ENCODE measurements at regions not wholly inside any gene's neighbourhood (a gene's known extent, or its start where the extent isn't known, plus 50 kb on each side); places are given as distances from the start of the nearest gene placed in this dataset.

DNA sequence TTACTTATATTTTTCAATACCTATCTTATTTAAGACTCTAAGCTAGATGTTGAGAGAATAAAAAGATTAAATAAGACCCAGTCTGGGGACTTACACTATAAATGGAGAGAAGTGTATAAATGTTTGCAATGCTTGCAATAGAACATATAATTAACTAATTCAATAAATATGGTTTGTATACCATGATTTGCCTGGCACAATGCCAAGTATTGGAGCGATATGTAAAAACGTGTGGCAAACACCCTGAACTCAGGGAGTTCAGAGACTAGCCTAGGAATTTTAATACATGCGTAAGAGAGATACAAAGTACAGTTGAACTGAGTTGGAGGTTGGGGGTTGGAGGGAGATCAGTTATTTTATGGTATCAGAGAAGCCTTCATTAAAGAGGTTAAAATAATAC is 251.8 kb upstream of the DDX18 start:
- Mint-ChIP-seq H3K4me3 (no peak overlapping the region), H3K9me3 (peaks cover 22% of the 10 kb centered on the region), H3K27ac (no peak overlapping the region), H3K36me3 (ENCODE audit: low read depth) (peaks cover 5% of the 10 kb centered on the region), H3K27me3 (ENCODE audit: low read depth) (no peaks in the 10 kb centered on the region), H3K4me1 (no peaks in the 10 kb centered on the region)
- TF ChIP-seq, protein P1, sequence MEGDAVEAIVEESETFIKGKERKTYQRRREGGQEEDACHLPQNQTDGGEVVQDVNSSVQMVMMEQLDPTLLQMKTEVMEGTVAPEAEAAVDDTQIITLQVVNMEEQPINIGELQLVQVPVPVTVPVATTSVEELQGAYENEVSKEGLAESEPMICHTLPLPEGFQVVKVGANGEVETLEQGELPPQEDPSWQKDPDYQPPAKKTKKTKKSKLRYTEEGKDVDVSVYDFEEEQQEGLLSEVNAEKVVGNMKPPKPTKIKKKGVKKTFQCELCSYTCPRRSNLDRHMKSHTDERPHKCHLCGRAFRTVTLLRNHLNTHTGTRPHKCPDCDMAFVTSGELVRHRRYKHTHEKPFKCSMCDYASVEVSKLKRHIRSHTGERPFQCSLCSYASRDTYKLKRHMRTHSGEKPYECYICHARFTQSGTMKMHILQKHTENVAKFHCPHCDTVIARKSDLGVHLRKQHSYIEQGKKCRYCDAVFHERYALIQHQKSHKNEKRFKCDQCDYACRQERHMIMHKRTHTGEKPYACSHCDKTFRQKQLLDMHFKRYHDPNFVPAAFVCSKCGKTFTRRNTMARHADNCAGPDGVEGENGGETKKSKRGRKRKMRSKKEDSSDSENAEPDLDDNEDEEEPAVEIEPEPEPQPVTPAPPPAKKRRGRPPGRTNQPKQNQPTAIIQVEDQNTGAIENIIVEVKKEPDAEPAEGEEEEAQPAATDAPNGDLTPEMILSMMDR (IDR thresholded peaks at IDR 0.05; ENCODE audit: unreplicated experiment in 3 of 3) = no peak

DNA sequence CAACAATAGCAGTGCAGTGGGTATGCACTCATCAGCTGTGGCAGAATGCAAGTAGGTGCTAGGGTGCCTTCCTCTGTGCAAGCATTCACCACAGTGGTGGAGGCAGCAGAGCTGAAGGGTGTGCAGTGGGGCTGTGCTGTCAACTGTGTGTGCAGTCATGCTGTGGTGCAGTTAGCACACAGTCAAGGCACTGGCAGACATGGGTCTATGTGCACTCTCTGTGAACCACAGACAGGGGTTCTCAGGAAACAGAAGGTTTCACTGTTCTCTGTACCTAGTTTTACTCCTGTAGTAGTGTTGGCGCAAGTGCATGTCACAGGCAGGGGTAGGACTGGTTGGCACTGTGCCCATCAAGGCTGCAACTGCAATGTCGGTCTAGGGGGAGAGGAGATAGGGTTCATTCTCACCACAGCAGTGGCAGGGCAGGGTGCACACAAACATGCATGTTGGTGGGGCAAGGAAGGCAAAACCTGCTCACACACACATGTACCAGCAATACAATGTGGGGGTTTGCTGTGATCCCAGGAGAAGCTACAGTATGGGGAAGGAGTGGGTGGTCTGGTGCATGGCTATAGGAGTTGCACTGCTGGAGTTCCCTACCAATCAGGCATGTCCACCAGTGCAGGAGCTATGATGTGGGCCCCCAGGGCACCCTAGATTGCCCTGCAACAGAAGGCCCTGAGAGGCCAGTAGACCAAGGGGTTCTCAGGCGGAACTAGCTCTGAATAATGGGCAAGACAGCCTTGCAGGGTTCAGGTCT is 242.7 kb upstream of the DDX18 start:
- H3K4me1 Mint-ChIP-seq = no peaks in the 10 kb centered on the region
- peaks cover 37% of the 10 kb centered on the region for H3K9me3 Mint-ChIP-seq
- H3K27ac Mint-ChIP-seq = no peak overlapping the region
- peaks cover 11% of the 10 kb centered on the region for H3K36me3 Mint-ChIP-seq (ENCODE audit: low read depth)
- H3K4me3 Mint-ChIP-seq = no peak overlapping the region
- TF ChIP-seq, protein P1 (IDR thresholded peaks at IDR 0.05; ENCODE audit: unreplicated experiment in 3 of 3) = no peak
- no peaks in the 10 kb centered on the region for H3K27me3 Mint-ChIP-seq (ENCODE audit: low read depth)

DNA sequence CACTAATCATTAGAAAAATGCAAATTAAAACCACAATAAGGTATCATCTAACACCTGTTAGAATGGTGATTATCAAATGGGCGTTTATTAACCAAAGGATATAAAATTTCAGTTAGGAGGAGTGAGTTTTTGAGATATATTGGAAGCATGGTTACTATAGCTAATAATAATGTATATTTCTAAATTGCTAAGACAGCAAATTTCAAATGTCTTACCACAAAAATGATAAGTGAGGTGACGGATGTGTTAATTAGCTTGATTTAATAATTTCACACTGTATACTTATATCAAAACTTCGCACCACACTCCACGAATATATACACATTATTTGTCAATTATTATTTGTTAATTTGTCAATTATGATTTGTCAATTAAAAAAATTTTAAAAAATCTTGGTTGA is 227.2 kb upstream of the DDX18 start:
- no peak overlapping the region for H3K4me3 Mint-ChIP-seq
- no peaks in the 10 kb centered on the region for H3K27me3 Mint-ChIP-seq (ENCODE audit: low read depth)
- H3K36me3 Mint-ChIP-seq (ENCODE audit: low read depth) = peaks cover 4% of the 10 kb centered on the region
- no peaks in the 10 kb centered on the region for H3K4me1 Mint-ChIP-seq
- H3K27ac Mint-ChIP-seq = no peak overlapping the region
- H3K9me3 Mint-ChIP-seq = peaks cover 21% of the 10 kb centered on the region
- TF ChIP-seq, protein P1 (IDR thresholded peaks at IDR 0.05; ENCODE audit: unreplicated experiment in 3 of 3) = no peak

DNA sequence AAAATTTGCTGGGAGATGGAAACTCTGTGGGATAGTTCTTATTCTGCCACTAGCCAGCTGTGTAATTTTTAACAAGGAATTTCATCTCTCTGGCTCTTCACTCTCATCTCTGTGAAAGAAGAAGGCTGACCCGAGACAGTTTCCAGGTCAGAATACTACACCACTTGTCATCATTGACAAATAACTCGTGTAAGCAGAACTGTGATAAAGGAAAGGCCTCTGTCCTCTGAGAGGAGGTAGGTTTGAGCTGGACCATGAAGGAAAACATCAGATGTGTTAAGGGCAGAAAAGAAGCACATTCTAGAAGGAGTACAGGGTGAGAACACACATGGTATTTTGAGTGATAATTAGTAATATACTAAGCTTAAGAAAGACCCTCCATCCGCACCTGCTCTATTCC is 211.4 kb upstream of the DDX18 start:
- H3K27ac Mint-ChIP-seq = peak overlapping the region; percentile 26 to 69 (median 56)
- TF ChIP-seq, protein P1 (IDR thresholded peaks at IDR 0.05; ENCODE audit: unreplicated experiment in 3 of 3) = no peak
- peaks cover 8% of the 10 kb centered on the region for H3K27me3 Mint-ChIP-seq (ENCODE audit: low read depth)
- H3K36me3 Mint-ChIP-seq (ENCODE audit: low read depth) = peaks cover 26% of the 10 kb centered on the region
- peaks cover 12% of the 10 kb centered on the region for H3K9me3 Mint-ChIP-seq
- peaks cover 16% of the 10 kb centered on the region for H3K4me1 Mint-ChIP-seq
- no peak overlapping the region for H3K4me3 Mint-ChIP-seq

DNA sequence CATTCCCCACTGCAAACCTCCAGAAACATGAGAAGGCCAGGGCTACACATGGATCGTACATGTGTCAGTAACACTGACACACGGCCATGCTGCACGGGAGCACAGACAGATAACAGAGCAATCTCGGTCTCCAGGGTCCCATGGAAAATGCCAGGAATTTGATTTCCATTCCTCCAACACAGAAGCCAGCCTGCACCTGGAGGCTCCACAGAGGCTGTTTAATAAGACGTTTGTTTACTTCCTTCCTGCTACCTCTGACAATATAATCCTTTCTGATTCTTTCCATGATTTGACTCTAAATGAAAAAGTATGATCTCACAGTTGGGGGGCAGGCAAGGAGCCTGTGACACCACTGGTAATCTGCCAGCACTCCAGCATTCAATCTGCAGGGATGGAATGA is 210.9 kb upstream of the DDX18 start:
- peaks cover 8% of the 10 kb centered on the region for H3K27me3 Mint-ChIP-seq (ENCODE audit: low read depth)
- H3K9me3 Mint-ChIP-seq = peaks cover 7% of the 10 kb centered on the region
- H3K4me3 Mint-ChIP-seq = no peak overlapping the region
- H3K36me3 Mint-ChIP-seq (ENCODE audit: low read depth) = peaks cover 21% of the 10 kb centered on the region
- peaks cover 16% of the 10 kb centered on the region for H3K4me1 Mint-ChIP-seq
- TF ChIP-seq, protein P1 (IDR thresholded peaks at IDR 0.05; ENCODE audit: unreplicated experiment in 3 of 3) = no peak
- peak overlapping the region; percentile 26 to 69 (median 56) for H3K27ac Mint-ChIP-seq

DNA sequence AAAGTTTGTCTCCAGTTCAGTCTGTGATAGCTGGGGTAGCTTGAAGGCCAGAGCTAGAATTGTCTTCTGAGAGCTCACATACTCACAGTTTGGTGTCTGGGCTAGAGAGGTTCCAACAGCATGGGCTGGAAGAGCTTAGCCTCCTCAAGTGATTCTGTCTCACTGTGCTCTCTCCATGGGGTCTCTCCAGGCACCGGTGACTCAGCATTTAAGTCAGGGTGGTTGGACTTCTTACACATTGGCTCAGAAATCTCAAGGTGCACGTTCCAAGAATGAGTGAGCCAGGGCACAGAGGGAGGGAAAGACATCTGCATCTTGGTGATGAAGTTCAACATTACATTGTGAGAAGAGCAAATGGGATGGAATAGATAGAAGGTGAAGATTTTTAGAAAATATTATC is 207.3 kb upstream of the DDX18 start:
- Mint-ChIP-seq H3K4me1 (peaks cover 11% of the 10 kb centered on the region), H3K9me3 (no peaks in the 10 kb centered on the region), H3K4me3 (no peak overlapping the region), H3K27me3 (ENCODE audit: low read depth) (peaks cover 8% of the 10 kb centered on the region), H3K36me3 (ENCODE audit: low read depth) (peaks cover 9% of the 10 kb centered on the region), H3K27ac (no peak overlapping the region)
- TF ChIP-seq, protein P1 (IDR thresholded peaks at IDR 0.05; ENCODE audit: unreplicated experiment in 3 of 3) = no peak

Data from nephron (organoid).